Fibroblast of skin of left biceps (primary cell): ENCODE measurements at regions not wholly inside any gene's neighbourhood (a gene's known extent, or its start where the extent isn't known, plus 50 kb on each side); places are given as distances from the start of the nearest gene placed in this dataset.
"Not testable (repeated sequence)": the region's sequence is repeated elsewhere in the genome, so short reads cannot be mapped to it uniquely, and the experiment has no call there.

Source experiments
- DNase-seq, 2 experiments: peaks; one replicate each; pipeline ENCODE4 v3.0.0-alpha.2; 2013; ENCODE audit warnings: low read depth in 2 of 2

- DNase-seq = no peak
Observed at GRCh38 chr15:62643572-62643971, 399.0 kb upstream of the TPM1 start.

GRCh38 chr15:62644216-62644888 lies 398.2 kb upstream of the TPM1 start:
- no peak for DNase-seq

- peak; percentile 24 to 25 for DNase-seq
Observed at GRCh38 chr15:62644889-62645742, 397.4 kb upstream of the TPM1 start.

- no peak for DNase-seq
Observed at GRCh38 chr15:62647202-62647842, 395.2 kb upstream of the TPM1 start.

- no peak for DNase-seq
Observed at GRCh38 chr15:62647843-62648505, 394.6 kb upstream of the TPM1 start.

GRCh38 chr15:62648954-62649353 lies 393.6 kb upstream of the TPM1 start:
- no peak for DNase-seq

- peak in 1 of 2 experiments; percentile 18 for DNase-seq
Observed at GRCh38 chr15:62649793-62650420, 392.6 kb upstream of the TPM1 start.

GRCh38 chr15:62653122-62653521 lies 389.4 kb upstream of the TPM1 start:
- DNase-seq = no peak

GRCh38 chr15:62656071-62656470 lies 386.5 kb upstream of the TPM1 start:
- no peak for DNase-seq

GRCh38 chr15:62657501-62657900 lies 385.0 kb upstream of the TPM1 start:
- DNase-seq = not testable (repeated sequence)

- DNase-seq = no peak
Observed at GRCh38 chr15:62658498-62658897, 384.0 kb upstream of the TPM1 start.

- DNase-seq = no peak
Observed at GRCh38 chr15:62663547-62663946, 379.0 kb upstream of the TPM1 start.

GRCh38 chr15:62665449-62665848 lies 377.1 kb upstream of the TPM1 start:
- no peak for DNase-seq

- no peak for DNase-seq
Observed at GRCh38 chr15:62666046-62666445, 376.5 kb upstream of the TPM1 start.

- peak; percentile 46 to 47 for DNase-seq
Observed at GRCh38 chr15:62672268-62672667, 370.3 kb upstream of the TPM1 start.

GRCh38 chr15:62676891-62677290 lies 365.7 kb upstream of the TPM1 start:
- DNase-seq = no peak

GRCh38 chr15:62681939-62682896 lies 360.3 kb upstream of the TPM1 start:
- DNase-seq = no peak

- not testable (repeated sequence) for DNase-seq
Observed at GRCh38 chr15:62683192-62683591, 359.4 kb upstream of the TPM1 start.

GRCh38 chr15:62684123-62684808 lies 358.3 kb upstream of the TPM1 start:
- DNase-seq = no peak

GRCh38 chr15:62691008-62691407 lies 351.5 kb upstream of the TPM1 start:
- DNase-seq = no peak
